ENCODE measurements at regions not wholly inside any gene's neighbourhood (a gene's known extent, or its start where the extent isn't known, plus 50 kb on each side); places are given as distances from the start of the nearest gene placed in this dataset.

GRCh38 chr13:60286707-60287106, 110.3 kb upstream of the TDRD3 start:
- no peak for DNase-seq

GRCh38 chr13:60288569-60288968, 108.5 kb upstream of the TDRD3 start:
- no peak for DNase-seq

GRCh38 chr13:60303166-60303565, 93.9 kb upstream of the TDRD3 start:
- DNase-seq: no peak

GRCh38 chr13:60311527-60311926, 85.5 kb upstream of the TDRD3 start:
- DNase-seq: peak; percentile 4

- no peak for DNase-seq
Measured at GRCh38 chr13:60312851-60313505, 84.0 kb upstream of the TDRD3 start.

- no peak for DNase-seq
Measured at GRCh38 chr13:60318186-60318585, 78.8 kb upstream of the TDRD3 start.

- DNase-seq: no peak
Measured at GRCh38 chr13:60324131-60324530, 72.9 kb upstream of the TDRD3 start.

- no peak for DNase-seq
Measured at GRCh38 chr13:60326273-60326672, 70.7 kb upstream of the TDRD3 start.

GRCh38 chr13:60327511-60327910, 69.5 kb upstream of the TDRD3 start:
- no peak for DNase-seq

GRCh38 chr13:60328073-60328472, 68.9 kb upstream of the TDRD3 start:
- DNase-seq: no peak

- DNase-seq: peak; percentile 22
Measured at GRCh38 chr13:60329221-60329923, 67.6 kb upstream of the TDRD3 start.

- no peak for DNase-seq
Measured at GRCh38 chr13:60331249-60332012, 65.6 kb upstream of the TDRD3 start.

- DNase-seq: no peak
Measured at GRCh38 chr13:60332682-60333081, 64.3 kb upstream of the TDRD3 start.

- DNase-seq: no peak
Measured at GRCh38 chr13:60334310-60334709, 62.7 kb upstream of the TDRD3 start.

GRCh38 chr13:60335531-60335930, 61.5 kb upstream of the TDRD3 start:
- DNase-seq: peak; percentile 8

- no peak for DNase-seq
Measured at GRCh38 chr13:60338754-60339153, 58.3 kb upstream of the TDRD3 start.

GRCh38 chr13:60343978-60344377, 53.0 kb upstream of the TDRD3 start:
- no peak for DNase-seq

GRCh38 chr13:60347174-60347573, 49.8 kb upstream of the TDRD3 start:
- no peak for DNase-seq

Measured in activated CD4-positive, alpha-beta T cell treated with anti-CD3 and anti-CD28 coated beads, Interleukin-10, Interleukin-2, amounts not matched to agents 100 ng/mL and 50 ng/mL, durations not matched to agents 16 hours and 8 hours (primary cell).